ENCODE measurements at regions not wholly inside any gene's neighbourhood (a gene's known extent, or its start where the extent isn't known, plus 50 kb on each side); places are given as distances from the start of the nearest gene placed in this dataset.

DNA sequence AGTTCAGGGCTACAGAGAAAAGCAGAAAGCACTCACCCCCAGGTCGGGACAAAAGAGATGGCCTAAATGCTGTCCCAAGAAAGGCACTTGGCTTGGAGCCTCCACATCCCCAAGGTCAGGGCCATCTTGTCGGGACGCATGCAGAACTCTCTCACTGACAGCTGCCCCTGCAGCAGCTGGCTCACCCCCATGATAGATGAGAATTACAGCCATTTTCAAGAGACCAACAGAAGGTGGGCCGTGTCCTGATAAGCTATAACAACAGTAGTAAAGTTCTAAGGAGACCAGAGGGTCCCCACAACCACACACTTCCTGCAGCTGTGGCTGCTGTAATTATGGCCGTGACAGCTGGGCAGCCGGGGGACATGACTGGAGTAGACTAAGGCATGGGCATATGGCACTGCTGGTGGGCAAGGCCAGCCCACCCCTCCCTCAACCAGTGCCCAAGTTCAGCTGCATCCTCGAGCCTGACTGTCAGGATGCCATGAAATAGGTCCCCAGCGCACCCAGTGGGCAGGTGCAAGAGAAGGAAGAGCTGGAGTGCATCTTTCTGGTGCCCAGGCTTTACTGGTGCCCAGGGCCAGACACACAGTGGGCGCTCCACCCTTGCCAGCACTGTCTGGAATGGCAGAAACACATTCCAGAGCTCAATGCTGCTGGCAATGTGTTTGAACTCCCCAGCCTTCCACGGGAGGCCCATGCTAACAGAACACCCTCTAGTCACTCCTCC, 436.7 kb upstream of the ZNF507 start:
- TF ChIP-seq, protein P1, sequence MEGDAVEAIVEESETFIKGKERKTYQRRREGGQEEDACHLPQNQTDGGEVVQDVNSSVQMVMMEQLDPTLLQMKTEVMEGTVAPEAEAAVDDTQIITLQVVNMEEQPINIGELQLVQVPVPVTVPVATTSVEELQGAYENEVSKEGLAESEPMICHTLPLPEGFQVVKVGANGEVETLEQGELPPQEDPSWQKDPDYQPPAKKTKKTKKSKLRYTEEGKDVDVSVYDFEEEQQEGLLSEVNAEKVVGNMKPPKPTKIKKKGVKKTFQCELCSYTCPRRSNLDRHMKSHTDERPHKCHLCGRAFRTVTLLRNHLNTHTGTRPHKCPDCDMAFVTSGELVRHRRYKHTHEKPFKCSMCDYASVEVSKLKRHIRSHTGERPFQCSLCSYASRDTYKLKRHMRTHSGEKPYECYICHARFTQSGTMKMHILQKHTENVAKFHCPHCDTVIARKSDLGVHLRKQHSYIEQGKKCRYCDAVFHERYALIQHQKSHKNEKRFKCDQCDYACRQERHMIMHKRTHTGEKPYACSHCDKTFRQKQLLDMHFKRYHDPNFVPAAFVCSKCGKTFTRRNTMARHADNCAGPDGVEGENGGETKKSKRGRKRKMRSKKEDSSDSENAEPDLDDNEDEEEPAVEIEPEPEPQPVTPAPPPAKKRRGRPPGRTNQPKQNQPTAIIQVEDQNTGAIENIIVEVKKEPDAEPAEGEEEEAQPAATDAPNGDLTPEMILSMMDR (conservative IDR thresholded peaks at IDR 0.05; ENCODE audit: low read length) = no peak
- no peak for TF ChIP-seq EZH2phosphoT487 (IDR thresholded peaks at IDR 0.05; ENCODE audit: borderline replicate concordance, low read depth, low read length)
